Hepatocyte (in vitro differentiated cells): ENCODE measurements at regions not wholly inside any gene's neighbourhood (a gene's known extent, or its start where the extent isn't known, plus 50 kb on each side); places are given as distances from the start of the nearest gene placed in this dataset.

Experiments used
- DNase-seq: peaks from one replicate; pipeline ENCODE4 v3.0.0-alpha.2; 2016; ENCODE audit warnings: low spot score
- H2AFZ ChIP-seq: fragments of 200-600 bp; sonication (generic); 2 replicates; pipeline ENCODE4 v1.6.0; 2016; ENCODE audit warnings: antibody characterized with exemption, mild to moderate bottlenecking
- H3K27ac ChIP-seq: fragments of 200-600 bp; sonication (generic); 2 replicates; pipeline ENCODE4 v1.5.1; 2016; ENCODE audit warnings: mild to moderate bottlenecking
- H3K27me3 ChIP-seq: fragments of 200-600 bp; sonication (generic); 2 replicates; pipeline ENCODE4 v1.6.1; 2016
- H3K36me3 ChIP-seq: fragments of 200-600 bp; sonication (generic); replicated peaks from 2 replicates; pipeline ENCODE4 v1.5.1; 2016; ENCODE audit warnings: low read depth; ENCODE audit not compliant: insufficient read depth
- H3K4me1 ChIP-seq: fragments of 200-600 bp; sonication (generic); 2 replicates; pipeline ENCODE4 v1.5.1; 2016; ENCODE audit warnings: mild to moderate bottlenecking, moderate library complexity; ENCODE audit not compliant: insufficient read depth
- H3K4me2 ChIP-seq: fragments of 200-600 bp; sonication (generic); 2 replicates; pipeline ENCODE4 v1.6.0; 2016
- H3K4me3 ChIP-seq: fragments of 200-600 bp; sonication (generic); 2 replicates; pipeline ENCODE4 v1.5.1; 2016; ENCODE audit warnings: mild to moderate bottlenecking
- H3K79me2 ChIP-seq: fragments of 200-600 bp; sonication (generic); 2 replicates; pipeline ENCODE4 v1.6.0; 2017; ENCODE audit warnings: mild to moderate bottlenecking
- H3K9me2 ChIP-seq: fragments of 200-600 bp; sonication (generic); replicated peaks from 2 replicates; pipeline ENCODE4 v1.6.0; 2017; ENCODE audit warnings: mild to moderate bottlenecking; ENCODE audit not compliant: insufficient read depth
- H3K9me3 ChIP-seq: fragments of 200-600 bp; sonication (generic); 2 replicates; pipeline ENCODE4 v1.5.1; 2016; ENCODE audit warnings: low read depth, mild to moderate bottlenecking
- H4K20me1 ChIP-seq: fragments of 200-600 bp; sonication (generic); 2 replicates; pipeline ENCODE4 v1.6.0; 2016; ENCODE audit warnings: mild to moderate bottlenecking; ENCODE audit not compliant: insufficient read depth, poor library complexity, severe bottlenecking
- EZH2 ChIP-seq: fragments of 200-600 bp; sonication (generic); IDR thresholded peaks from 2 replicates; pipeline ENCODE4 v1.6.1; 2016; ENCODE audit warnings: antibody characterized with exemption, mild to moderate bottlenecking, borderline replicate concordance
- EZH2phosphoT487 ChIP-seq: fragments of 200-600 bp; sonication (generic); IDR thresholded peaks from one replicate; pipeline ENCODE4 v1.6.1; 2018; ENCODE audit warnings: antibody characterized with exemption, mild to moderate bottlenecking, low read depth, moderate library complexity; ENCODE audit not compliant: unreplicated experiment, severe bottlenecking
- WGBS: methylation state at CpG from one replicate; pipeline ENCODE4 v1.1.6; 2016; ENCODE audit warnings: low lambda C conversion rate; ENCODE audit errors: missing lambda C conversion rate; 5-methylcytosine and 5-hydroxymethylcytosine counted together
- TF ChIP-seq, protein P1 (sequence below): fragments of 200-600 bp; sonication (generic); IDR thresholded peaks from 2 replicates; pipeline ENCODE4 v1.5.1; 2016; ENCODE audit warnings: antibody characterized with exemption, mild to moderate bottlenecking; ENCODE audit not compliant: poor library complexity

- WGBS, result 91% methylated on average over 13 of the region's 13 CpGs
- no peaks in the 10 kb centered on the region for H3K36me3 ChIP-seq
- TF ChIP-seq EZH2 (no peak), EZH2phosphoT487 (no peak)
- TF ChIP-seq, protein P1, sequence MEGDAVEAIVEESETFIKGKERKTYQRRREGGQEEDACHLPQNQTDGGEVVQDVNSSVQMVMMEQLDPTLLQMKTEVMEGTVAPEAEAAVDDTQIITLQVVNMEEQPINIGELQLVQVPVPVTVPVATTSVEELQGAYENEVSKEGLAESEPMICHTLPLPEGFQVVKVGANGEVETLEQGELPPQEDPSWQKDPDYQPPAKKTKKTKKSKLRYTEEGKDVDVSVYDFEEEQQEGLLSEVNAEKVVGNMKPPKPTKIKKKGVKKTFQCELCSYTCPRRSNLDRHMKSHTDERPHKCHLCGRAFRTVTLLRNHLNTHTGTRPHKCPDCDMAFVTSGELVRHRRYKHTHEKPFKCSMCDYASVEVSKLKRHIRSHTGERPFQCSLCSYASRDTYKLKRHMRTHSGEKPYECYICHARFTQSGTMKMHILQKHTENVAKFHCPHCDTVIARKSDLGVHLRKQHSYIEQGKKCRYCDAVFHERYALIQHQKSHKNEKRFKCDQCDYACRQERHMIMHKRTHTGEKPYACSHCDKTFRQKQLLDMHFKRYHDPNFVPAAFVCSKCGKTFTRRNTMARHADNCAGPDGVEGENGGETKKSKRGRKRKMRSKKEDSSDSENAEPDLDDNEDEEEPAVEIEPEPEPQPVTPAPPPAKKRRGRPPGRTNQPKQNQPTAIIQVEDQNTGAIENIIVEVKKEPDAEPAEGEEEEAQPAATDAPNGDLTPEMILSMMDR, result no peak
- H2AFZ ChIP-seq, result no peak overlapping the region
- H3K79me2 ChIP-seq, result no peaks in the 10 kb centered on the region
- H3K9me2 ChIP-seq, result no peaks in the 10 kb centered on the region
- no peaks in the 10 kb centered on the region for H3K9me3 ChIP-seq
- no peak overlapping the region for H3K27ac ChIP-seq
- H3K4me3 ChIP-seq, result no peak overlapping the region
- no peaks in the 10 kb centered on the region for H4K20me1 ChIP-seq
- H3K4me2 ChIP-seq, result no peak overlapping the region
- DNase-seq, result no peak
- H3K27me3 ChIP-seq, result peaks cover 10% of the 10 kb centered on the region
- H3K4me1 ChIP-seq, result no peaks in the 10 kb centered on the region
Measured at GRCh38 chr13:111640006-111640405, 319.6 kb downstream of the TEX29 start.

DNA sequence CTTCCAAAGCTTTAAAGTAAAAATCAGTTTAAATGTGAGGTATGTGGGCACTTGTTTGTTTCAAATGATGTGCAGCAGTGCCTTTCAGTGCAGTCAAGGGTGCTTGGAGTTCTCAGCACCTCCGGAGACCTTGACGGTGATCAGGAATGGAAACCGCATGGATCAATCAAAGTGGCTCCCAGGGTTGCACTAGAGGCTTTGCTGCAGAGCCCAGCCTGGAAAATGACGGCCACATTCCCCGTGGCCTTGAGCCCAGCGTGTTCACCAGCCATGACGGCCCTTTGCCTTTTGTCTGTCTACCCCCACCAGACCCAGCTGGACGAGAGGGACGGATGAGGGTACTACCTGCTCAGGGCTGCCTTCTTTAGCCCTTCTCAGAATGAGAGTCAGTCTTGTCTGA is 320.0 kb downstream of the TEX29 start:
- Histone ChIP-seq H3K4me2 (no peak overlapping the region), H4K20me1 (no peaks in the 10 kb centered on the region), H3K9me3 (no peaks in the 10 kb centered on the region), H3K4me1 (no peaks in the 10 kb centered on the region), H3K27me3 (peaks cover 5% of the 10 kb centered on the region), H3K79me2 (no peaks in the 10 kb centered on the region), H3K4me3 (no peak overlapping the region), H3K9me2 (no peaks in the 10 kb centered on the region), H2AFZ (no peak overlapping the region), H3K27ac (no peak overlapping the region), H3K36me3 (no peaks in the 10 kb centered on the region)
- TF ChIP-seq EZH2phosphoT487 (no peak), EZH2 (no peak)
- TF ChIP-seq, protein P1, result no peak
- 84% methylated on average over 9 of the region's 9 CpGs for WGBS
- DNase-seq, result no peak

- Histone ChIP-seq H3K79me2 (no peaks in the 10 kb centered on the region), H3K4me3 (no peak overlapping the region), H2AFZ (no peak overlapping the region), H4K20me1 (no peaks in the 10 kb centered on the region), H3K27me3 (peaks cover 5% of the 10 kb centered on the region), H3K4me2 (no peak overlapping the region), H3K36me3 (no peaks in the 10 kb centered on the region), H3K27ac (no peak overlapping the region), H3K9me2 (no peaks in the 10 kb centered on the region), H3K4me1 (no peaks in the 10 kb centered on the region), H3K9me3 (no peaks in the 10 kb centered on the region)
- WGBS, result 87% methylated on average over 12 of the region's 12 CpGs
- TF ChIP-seq EZH2phosphoT487, result no peak
- TF ChIP-seq EZH2, result no peak
- TF ChIP-seq, protein P1, result no peak
- no peak for DNase-seq
Measured at GRCh38 chr13:111642156-111642767, 321.8 kb downstream of the TEX29 start.

DNA sequence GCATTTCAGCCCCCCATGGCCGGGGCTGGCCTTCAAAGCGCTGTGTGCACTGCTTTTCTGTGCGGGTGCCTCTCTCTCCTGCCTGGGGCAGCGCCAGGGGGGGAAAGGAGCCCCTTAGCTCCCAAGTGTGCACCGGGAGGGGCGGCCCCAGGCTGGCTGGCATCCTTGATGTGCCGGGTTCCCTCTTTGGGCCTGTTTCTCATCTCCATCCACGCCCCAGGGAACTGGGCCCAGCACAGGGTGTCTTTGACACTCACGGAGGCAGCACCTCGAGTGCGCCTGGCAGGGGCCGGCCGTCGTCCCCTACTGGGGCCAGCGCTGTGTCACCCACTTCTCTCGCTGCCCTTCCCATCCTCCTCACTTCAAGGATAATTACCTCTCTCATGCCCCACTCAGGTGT is 324.3 kb downstream of the TEX29 start:
- WGBS, result 88% methylated on average over 16 of the region's 16 CpGs
- no peak overlapping the region for H3K27ac ChIP-seq
- TF ChIP-seq, protein P1, result no peak
- TF ChIP-seq EZH2 (no peak), EZH2phosphoT487 (no peak)

More for the DNA sequence above, 324.3 kb downstream of the TEX29 start:
- Histone ChIP-seq H3K9me3 (no peaks in the 10 kb centered on the region), H2AFZ (no peak overlapping the region), H3K27me3 (peaks cover 18% of the 10 kb centered on the region), H3K79me2 (no peaks in the 10 kb centered on the region), H3K4me1 (no peaks in the 10 kb centered on the region), H3K4me2 (no peak overlapping the region), H4K20me1 (no peaks in the 10 kb centered on the region), H3K4me3 (no peak overlapping the region), H3K9me2 (no peaks in the 10 kb centered on the region), H3K36me3 (no peaks in the 10 kb centered on the region)
- no peak for DNase-seq
